ENCODE measurements at regions not wholly inside any gene's neighbourhood (a gene's known extent, or its start where the extent isn't known, plus 50 kb on each side); places are given as distances from the start of the nearest gene placed in this dataset.

DNA sequence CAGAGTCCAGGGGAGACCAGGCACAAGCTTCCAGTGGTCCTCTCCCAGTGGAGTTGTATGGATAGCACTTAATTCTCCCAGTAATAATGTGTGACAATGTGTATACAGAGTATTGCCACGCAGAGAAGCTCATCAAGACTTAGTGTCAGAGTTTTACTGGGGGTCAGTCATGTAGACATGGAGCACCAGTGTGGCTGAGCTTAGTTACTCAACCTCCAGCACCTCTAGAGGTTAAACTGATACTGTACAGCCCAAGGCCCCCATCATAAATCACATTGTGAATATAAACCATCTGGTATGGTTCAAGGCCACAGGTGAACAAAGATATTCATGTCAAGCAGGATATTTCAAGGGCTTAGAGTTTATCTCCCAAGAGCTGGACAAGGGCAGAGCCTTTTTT, 378.1 kb upstream of the TMPO start:
- no peak for ATAC-seq
- DNase-seq = no peak
- POLR2A ChIA-PET = no interaction called here
- Mint-ChIP-seq H3K9me3 (ENCODE audit: low read depth) (no peaks in the 10 kb centered on the region), H3K27ac (no peak overlapping the region), H3K36me3 (ENCODE audit: low read depth) (no peaks in the 10 kb centered on the region), H3K27me3 (no peaks in the 10 kb centered on the region), H3K4me1 (no peaks in the 10 kb centered on the region), H3K4me3 (no peak overlapping the region)
- intact Hi-C loops (cut with DNase I, micrococcal nuclease) = no loop called here
- CTCF ChIA-PET = no interaction called here

DNA sequence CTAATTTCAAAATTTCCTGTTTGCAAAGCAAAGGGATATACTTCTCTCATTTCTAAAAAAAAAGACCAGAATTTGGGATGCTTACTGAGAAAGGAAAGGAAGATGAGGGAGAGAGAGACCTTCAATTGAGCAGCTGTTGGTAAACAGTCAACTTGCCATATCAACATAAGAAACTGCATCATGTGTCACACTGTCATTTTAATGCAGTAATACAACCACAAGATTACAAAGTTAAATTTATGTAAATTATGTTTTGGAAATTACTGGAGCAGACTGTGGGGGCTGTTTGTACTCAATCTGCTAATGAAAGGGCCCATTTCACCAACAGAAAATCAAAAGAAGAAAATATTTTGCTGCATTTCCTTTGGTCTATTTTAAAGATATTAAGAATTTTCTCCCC, 370.4 kb upstream of the TMPO start:
- Mint-ChIP-seq H3K4me3 (no peak overlapping the region), H3K36me3 (ENCODE audit: low read depth) (no peaks in the 10 kb centered on the region), H3K27me3 (peaks cover 2% of the 10 kb centered on the region), H3K27ac (no peak overlapping the region), H3K9me3 (ENCODE audit: low read depth) (no peaks in the 10 kb centered on the region), H3K4me1 (no peaks in the 10 kb centered on the region)
- intact Hi-C loops (cut with DNase I, micrococcal nuclease) = no loop called here
- CTCF ChIA-PET = no interaction called here
- ATAC-seq (no peak), DNase-seq (no peak)
- POLR2A ChIA-PET = no interaction called here

DNA sequence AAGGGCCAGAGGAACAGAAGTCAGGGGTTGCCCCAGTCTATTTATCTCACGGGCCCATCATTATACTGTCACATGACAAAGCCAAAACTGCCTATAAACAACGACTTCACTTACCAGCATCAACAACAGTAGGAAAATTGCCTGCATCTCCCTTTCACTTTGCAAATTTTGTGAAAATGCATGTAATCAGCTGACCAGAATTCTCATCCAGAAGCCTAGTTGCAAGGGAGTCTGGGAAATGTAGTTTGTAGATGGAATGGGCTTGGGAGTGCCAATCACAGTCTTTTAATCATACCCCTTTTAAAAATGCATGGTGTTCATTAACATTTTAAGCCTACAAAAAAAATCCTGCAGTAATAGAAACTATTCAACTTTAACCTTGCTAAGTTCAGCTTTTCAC, 369.3 kb upstream of the TMPO start:
- Mint-ChIP-seq H3K9me3 (ENCODE audit: low read depth) (no peaks in the 10 kb centered on the region), H3K4me1 (no peaks in the 10 kb centered on the region), H3K4me3 (no peak overlapping the region), H3K27me3 (peaks cover 2% of the 10 kb centered on the region), H3K27ac (no peak overlapping the region), H3K36me3 (ENCODE audit: low read depth) (no peaks in the 10 kb centered on the region)
- ChIA-PET CTCF (no interaction called here), POLR2A (no interaction called here)
- intact Hi-C loops (cut with DNase I, micrococcal nuclease) = no loop called here
- DNase-seq (no peak), ATAC-seq (no peak)

DNA sequence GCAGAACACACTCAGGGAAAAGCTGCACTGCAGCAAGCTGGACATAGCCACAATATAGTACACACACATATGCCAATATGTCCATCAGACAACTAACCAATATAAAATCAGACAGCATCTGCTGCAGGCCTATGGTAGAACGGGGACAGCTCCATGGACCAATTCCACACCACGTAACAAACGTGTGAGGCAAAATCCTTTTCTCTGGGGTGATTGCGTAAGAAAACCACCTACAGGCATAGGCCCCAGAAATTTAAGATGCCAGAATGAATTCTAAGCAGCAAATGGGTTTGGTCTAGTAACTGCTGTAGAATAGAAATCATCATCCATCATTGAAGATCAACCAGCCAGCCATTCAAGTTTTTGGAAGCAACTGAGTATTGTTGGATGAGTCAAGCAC, 368.9 kb upstream of the TMPO start:
- POLR2A ChIA-PET = no interaction called here
- intact Hi-C loops (cut with DNase I, micrococcal nuclease) = no loop called here

DNA sequence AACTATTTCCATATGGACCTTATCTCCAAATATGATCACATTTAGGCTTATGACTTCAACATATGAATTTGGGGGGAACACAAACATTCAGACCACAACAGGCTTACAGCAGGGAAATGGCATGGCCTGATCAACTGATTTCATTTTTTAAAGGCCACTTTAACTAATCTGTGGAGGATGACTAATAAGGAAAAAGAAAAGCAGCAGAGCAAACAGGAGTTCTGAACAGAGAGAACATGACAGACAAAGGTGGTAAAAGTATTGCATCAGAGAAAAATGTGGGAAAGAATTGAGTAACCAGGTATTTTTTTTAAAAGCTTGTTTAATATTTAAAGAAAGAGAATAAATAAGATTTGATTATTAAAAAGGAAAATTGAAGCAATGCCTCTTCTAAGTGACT, 366.1 kb upstream of the TMPO start:
- Mint-ChIP-seq H3K9me3 (ENCODE audit: low read depth) (no peaks in the 10 kb centered on the region), H3K27ac (no peak overlapping the region), H3K4me1 (no peaks in the 10 kb centered on the region), H3K27me3 (peaks cover 7% of the 10 kb centered on the region), H3K36me3 (ENCODE audit: low read depth) (no peaks in the 10 kb centered on the region), H3K4me3 (no peak overlapping the region)
- DNase-seq = no peak
- CTCF ChIA-PET = no interaction called here
- POLR2A ChIA-PET = no interaction called here
- ATAC-seq = no peak
- intact Hi-C loops (cut with DNase I, micrococcal nuclease) = no loop called here

More for the DNA sequence above, 368.9 kb upstream of the TMPO start:
- H3K4me3 Mint-ChIP-seq = no peak overlapping the region
- no peaks in the 10 kb centered on the region for H3K36me3 Mint-ChIP-seq (ENCODE audit: low read depth)
- DNase-seq (no peak), ATAC-seq (no peak)
- no peak overlapping the region for H3K27ac Mint-ChIP-seq
- no peaks in the 10 kb centered on the region for H3K4me1 Mint-ChIP-seq
- H3K27me3 Mint-ChIP-seq = peaks cover 2% of the 10 kb centered on the region
- H3K9me3 Mint-ChIP-seq (ENCODE audit: low read depth) = no peaks in the 10 kb centered on the region
- CTCF ChIA-PET = no interaction called here

DNA sequence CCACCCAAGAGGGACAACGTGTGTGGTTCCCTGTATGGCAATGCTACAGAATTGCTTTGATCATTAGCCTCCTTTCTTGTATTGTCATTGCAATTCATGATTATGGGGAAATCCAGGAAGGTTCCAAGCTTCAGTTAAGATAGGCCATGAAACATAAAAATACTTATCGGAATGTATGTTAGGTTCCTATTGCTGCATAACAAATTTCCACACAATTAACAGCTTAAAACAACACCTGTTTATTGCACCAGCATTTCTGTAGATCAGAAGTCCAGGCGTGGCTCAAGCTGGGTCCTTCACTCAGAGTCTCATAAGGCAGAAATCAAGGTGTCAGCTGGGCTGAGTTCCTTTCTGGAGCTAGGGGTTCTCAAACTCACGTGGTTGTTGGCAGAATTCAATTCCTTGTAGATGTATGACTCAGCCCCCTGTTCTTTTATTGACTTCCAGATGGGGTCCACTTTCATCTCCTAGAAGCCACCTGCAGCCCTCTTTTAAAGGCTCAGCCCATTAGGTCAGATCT, 365.6 kb upstream of the TMPO start:
- DNase-seq (no peak), ATAC-seq (no peak)
- intact Hi-C loops (cut with DNase I, micrococcal nuclease) = no loop called here
- POLR2A ChIA-PET = no interaction called here
- CTCF ChIA-PET = no interaction called here
- no peaks in the 10 kb centered on the region for H3K9me3 Mint-ChIP-seq (ENCODE audit: low read depth)
- H3K4me1 Mint-ChIP-seq = no peaks in the 10 kb centered on the region
- H3K27ac Mint-ChIP-seq = no peak overlapping the region
- no peaks in the 10 kb centered on the region for H3K36me3 Mint-ChIP-seq (ENCODE audit: low read depth)
- H3K4me3 Mint-ChIP-seq = no peak overlapping the region
- peaks cover 7% of the 10 kb centered on the region for H3K27me3 Mint-ChIP-seq

DNA sequence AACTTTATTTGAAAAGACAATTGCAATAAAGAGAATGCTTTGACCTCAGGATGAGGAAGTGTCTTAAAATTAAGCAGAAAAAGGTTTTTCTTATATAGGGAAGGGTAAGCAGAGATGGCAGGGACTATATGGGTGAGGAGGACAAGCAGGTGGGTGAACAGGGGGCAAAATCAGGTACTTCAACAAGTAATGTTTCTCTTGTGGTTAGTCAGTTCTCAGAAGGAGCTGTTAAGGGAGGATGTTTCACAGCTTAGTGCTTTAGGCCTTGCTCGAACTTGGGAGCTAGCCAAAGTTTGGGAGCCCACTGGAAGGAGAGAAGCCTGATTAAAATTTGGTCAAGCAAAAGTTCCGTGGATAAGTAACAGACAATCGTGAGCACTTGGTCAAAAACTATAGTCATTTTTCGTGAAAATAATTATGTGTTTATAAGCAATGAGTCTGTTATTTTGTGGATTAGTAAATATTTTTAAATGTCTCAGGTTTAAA, 364.2 kb upstream of the TMPO start:
- Mint-ChIP-seq H3K27me3 (peaks cover 9% of the 10 kb centered on the region), H3K9me3 (ENCODE audit: low read depth) (no peaks in the 10 kb centered on the region), H3K4me1 (no peaks in the 10 kb centered on the region), H3K36me3 (ENCODE audit: low read depth) (no peaks in the 10 kb centered on the region), H3K4me3 (no peak overlapping the region), H3K27ac (no peak overlapping the region)
- POLR2A ChIA-PET = no interaction called here
- intact Hi-C loops (cut with DNase I, micrococcal nuclease) = no loop called here
- CTCF ChIA-PET = no interaction called here
- no peak for DNase-seq
- no peak for ATAC-seq

DNA sequence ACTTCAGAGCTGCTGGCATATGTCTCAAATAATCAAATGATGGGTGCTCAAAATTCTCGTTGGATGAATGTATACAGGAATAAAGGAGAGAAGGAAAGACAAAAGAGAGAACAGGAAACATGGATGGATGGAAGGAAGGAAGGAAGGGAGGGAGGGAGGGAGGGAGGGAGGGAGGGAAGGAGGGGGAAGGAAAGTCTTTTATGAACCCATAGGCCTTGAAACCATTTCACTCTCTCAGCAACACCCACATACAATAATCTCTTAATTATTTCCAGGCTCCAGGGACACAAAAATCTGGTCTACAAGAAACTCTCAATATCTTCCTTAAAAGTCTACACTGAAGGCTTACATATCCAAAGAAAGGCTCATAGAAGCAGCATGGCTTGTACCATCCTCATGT, 363.4 kb upstream of the TMPO start:
- ChIA-PET POLR2A (no interaction called here), CTCF (no interaction called here)
- Mint-ChIP-seq H3K36me3 (ENCODE audit: low read depth) (no peaks in the 10 kb centered on the region), H3K27me3 (peaks cover 9% of the 10 kb centered on the region), H3K9me3 (ENCODE audit: low read depth) (no peaks in the 10 kb centered on the region), H3K4me3 (no peak overlapping the region), H3K27ac (no peak overlapping the region), H3K4me1 (no peaks in the 10 kb centered on the region)
- DNase-seq (no peak), ATAC-seq (no peak)
- intact Hi-C loops (cut with DNase I, micrococcal nuclease) = no loop called here

DNA sequence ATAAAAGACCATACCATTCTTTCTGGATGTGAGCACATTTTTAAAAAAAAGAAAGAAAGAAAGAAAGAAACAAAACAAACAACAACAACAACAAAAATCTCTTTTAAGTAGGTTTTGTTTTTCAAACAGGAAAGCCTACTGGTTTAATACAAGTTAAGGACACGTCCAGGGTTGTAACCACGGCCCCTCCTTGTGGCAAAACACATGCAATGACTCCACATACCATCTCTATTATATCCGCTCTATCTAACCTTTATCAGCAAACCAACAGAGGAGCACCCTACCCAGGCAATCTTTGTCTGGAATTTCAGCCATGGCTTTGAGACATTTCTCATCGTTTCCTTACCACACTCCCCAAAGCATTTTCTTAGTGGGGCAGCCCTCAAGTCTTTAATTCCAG, 360.5 kb upstream of the TMPO start:
- ChIA-PET POLR2A (no interaction called here), CTCF (interaction anchor here (0.6 kb wide), 1 partner anchor 90 kb away, joined by 3 read pairs; no protein-coding TSS in a partner anchor)
- intact Hi-C loops (cut with DNase I, micrococcal nuclease) = no loop called here
- Mint-ChIP-seq H3K9me3 (ENCODE audit: low read depth) (no peaks in the 10 kb centered on the region), H3K27ac (no peak overlapping the region), H3K27me3 (peaks cover 9% of the 10 kb centered on the region), H3K4me3 (no peak overlapping the region), H3K4me1 (no peaks in the 10 kb centered on the region), H3K36me3 (ENCODE audit: low read depth) (no peaks in the 10 kb centered on the region)
- DNase-seq = no peak
- ATAC-seq = no peak

DNA sequence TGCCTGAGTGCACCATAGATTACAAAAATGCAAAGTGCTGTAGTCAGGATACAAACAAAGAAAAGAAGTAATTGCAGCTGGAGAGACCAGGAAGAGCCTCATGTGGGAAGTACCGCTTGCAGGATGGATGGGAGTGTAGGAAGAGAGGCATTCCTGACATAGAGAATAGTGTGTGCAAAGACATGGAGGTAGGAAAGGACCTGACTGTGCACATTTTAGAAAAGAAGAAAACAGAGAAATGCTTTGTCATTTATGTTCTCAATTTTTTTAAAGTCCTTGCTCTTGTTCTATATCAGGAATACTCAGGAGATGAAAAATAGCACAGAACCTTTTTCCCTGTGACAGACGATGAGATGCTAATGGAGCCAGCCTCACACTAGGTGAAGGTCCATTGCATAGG, 358.7 kb upstream of the TMPO start:
- CTCF ChIA-PET = interaction anchor here (0.6 to 1.2 kb wide), 2 partner anchors 38 to 241 kb away, joined by 3 read pairs; no protein-coding TSS in a partner anchor
- DNase-seq (no peak), ATAC-seq (no peak)
- POLR2A ChIA-PET = no interaction called here
- no peaks in the 10 kb centered on the region for H3K9me3 Mint-ChIP-seq (ENCODE audit: low read depth)
- H3K4me3 Mint-ChIP-seq = no peak overlapping the region
- H3K36me3 Mint-ChIP-seq (ENCODE audit: low read depth) = no peaks in the 10 kb centered on the region
- peaks cover 9% of the 10 kb centered on the region for H3K27me3 Mint-ChIP-seq
- H3K4me1 Mint-ChIP-seq = no peaks in the 10 kb centered on the region
- H3K27ac Mint-ChIP-seq = no peak overlapping the region
- intact Hi-C loops (cut with DNase I, micrococcal nuclease) = no loop called here

DNA sequence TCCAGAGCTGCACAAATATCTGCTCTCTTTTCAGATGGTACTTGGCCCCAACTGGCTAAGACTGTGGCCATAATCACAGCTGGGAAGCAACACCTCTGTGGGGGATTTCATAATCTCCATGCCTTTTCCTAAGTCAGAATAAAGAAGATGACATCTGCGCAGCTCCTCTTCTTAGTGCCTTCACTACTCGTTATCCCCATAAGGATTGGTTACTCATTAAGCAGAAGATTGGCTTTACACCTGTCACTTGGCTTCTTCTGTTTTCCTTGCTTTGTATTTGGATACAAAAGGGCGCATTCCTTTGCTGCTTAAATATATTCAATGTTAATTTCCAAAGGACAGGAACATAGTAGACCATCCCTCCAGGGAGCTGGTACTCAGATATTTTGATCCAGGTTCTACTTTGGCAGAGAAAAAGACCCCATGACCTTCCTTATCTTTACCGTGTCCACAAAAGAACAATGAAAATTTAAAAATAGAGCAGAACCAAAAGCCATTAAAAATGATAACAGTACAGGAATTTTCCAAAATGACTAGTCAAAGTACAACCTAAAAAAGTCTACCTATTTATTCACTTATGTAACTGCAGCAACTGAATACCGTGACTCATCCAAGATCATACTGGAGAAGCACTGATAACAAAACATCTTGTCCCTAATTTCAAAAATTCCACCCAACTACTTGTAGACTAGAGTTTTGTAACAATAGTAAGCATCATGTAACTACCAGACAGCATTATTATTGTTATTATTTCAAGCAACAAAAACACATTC, 352.3 kb upstream of the TMPO start:
- intact Hi-C loops (cut with DNase I, micrococcal nuclease) = no loop called here
- Mint-ChIP-seq H3K9me3 (ENCODE audit: low read depth) (no peaks in the 10 kb centered on the region), H3K36me3 (ENCODE audit: low read depth) (no peaks in the 10 kb centered on the region), H3K27ac (no peak overlapping the region), H3K4me3 (no peak overlapping the region), H3K27me3 (peaks cover 3% of the 10 kb centered on the region), H3K4me1 (no peaks in the 10 kb centered on the region)
- POLR2A ChIA-PET = no interaction called here
- no peak for DNase-seq
- no peak for ATAC-seq
- CTCF ChIA-PET = no interaction called here

DNA sequence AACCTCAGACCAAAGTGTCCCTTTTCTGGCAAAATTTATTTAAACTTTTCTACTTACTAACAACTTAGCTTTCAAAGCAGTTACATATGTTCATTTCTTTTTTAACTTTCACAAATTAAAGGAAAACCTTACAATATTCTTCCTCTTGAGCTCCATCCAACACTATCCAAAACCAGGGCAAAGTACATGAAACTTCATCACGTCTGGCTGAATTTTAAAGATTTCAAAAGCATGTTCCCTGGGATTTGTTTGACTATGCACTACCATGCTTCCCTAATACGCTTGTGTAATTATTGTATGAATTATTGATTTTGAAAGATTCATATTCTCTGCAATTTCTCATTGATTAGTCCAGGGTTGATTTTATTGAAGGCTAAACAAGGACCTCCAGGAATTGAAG, 343.1 kb upstream of the TMPO start:
- DNase-seq (no peak), ATAC-seq (no peak)
- Mint-ChIP-seq H3K27ac (no peak overlapping the region), H3K4me3 (no peak overlapping the region), H3K9me3 (ENCODE audit: low read depth) (no peaks in the 10 kb centered on the region), H3K4me1 (no peaks in the 10 kb centered on the region), H3K36me3 (ENCODE audit: low read depth) (no peaks in the 10 kb centered on the region), H3K27me3 (peaks cover 8% of the 10 kb centered on the region)
- intact Hi-C loops (cut with DNase I, micrococcal nuclease) = no loop called here
- ChIA-PET POLR2A (no interaction called here), CTCF (no interaction called here)
